ENCODE measurements at regions not wholly inside any gene's neighbourhood (a gene's known extent, or its start where the extent isn't known, plus 50 kb on each side); places are given as distances from the start of the nearest gene placed in this dataset.

DNA sequence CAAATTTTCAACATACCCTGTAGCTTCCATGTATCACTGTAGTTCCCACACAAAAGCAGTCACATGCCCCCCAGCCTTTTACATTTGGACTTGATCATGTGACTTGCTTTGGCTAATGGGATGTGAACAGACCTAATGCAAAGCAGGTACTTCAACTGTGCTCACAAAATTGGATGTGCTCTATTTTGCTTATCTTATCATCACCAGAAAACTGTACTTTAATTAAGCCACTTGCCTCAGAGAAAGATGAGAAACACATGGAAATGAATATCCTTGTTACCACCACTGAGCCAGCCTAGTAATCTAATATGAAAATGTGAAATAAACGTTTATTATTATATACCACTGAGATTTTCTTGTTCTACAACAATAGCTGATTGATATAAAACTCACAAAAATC, 402.7 kb upstream of the HTR2C start:
- TF ChIP-seq CTCF (IDR thresholded peaks at IDR 0.05; ENCODE audit: insufficient read depth, low read length) (no peak), POLR2AphosphoS5 (IDR thresholded peaks at IDR 0.05; ENCODE audit: low read depth) (no peak), GABPA (IDR thresholded peaks at IDR 0.05; ENCODE audit: low read depth) (no peak)
